ENCODE measurements at regions not wholly inside any gene's neighbourhood (a gene's known extent, or its start where the extent isn't known, plus 50 kb on each side); places are given as distances from the start of the nearest gene placed in this dataset.
"Not testable (repeated sequence)": the region's sequence is repeated elsewhere in the genome, so short reads cannot be mapped to it uniquely, and the experiment has no call there.

- TF ChIP-seq CTCF (conservative IDR thresholded peaks at IDR 0.05; ENCODE audit: low read depth, low read length); EZH2phosphoT487 (IDR thresholded peaks at IDR 0.05; ENCODE audit: borderline replicate concordance, low read length); EZH2 (IDR thresholded peaks at IDR 0.05; ENCODE audit: low read length, unreplicated experiment): not testable (repeated sequence)
These were observed 57.4 kb downstream of the FTHL17 start for GRCh38 chrX:31014474-31014873.

Data from PC-3 (cell line).